ENCODE measurements at regions not wholly inside any gene's neighbourhood (a gene's known extent, or its start where the extent isn't known, plus 50 kb on each side); places are given as distances from the start of the nearest gene placed in this dataset.

GRCh38 chr5:68961762-68962161, 132.1 kb upstream of the SLC30A5 start:
- DNase-seq (ENCODE audit: low spot score): no peak
- peaks cover 5% of the 10 kb centered on the region for H3K4me1 ChIP-seq (ENCODE audit: insufficient read depth, low read length, poor library complexity, severe bottlenecking)
- intact Hi-C loops (cut with micrococcal nuclease; ENCODE audit: unreplicated experiment): loop anchor here (2.0 kb wide), 1 partner anchor 675 kb away; no protein-coding TSS in a partner anchor
- CTCF ChIA-PET: no interaction called here
- no peaks in the 10 kb centered on the region for H3K9me3 ChIP-seq (ENCODE audit: low read depth, low read length, poor library complexity, severe bottlenecking)
- H3K27me3 ChIP-seq (replicated peaks; ENCODE audit: insufficient read depth, low read depth, low read length, poor library complexity): no peaks in the 10 kb centered on the region
- TF ChIP-seq EZH2 (IDR thresholded peaks at IDR 0.05; ENCODE audit: borderline replicate concordance, low read depth, low read length, poor library complexity, severe bottlenecking) (no peak), CTCF (conservative IDR thresholded peaks at IDR 0.05; ENCODE audit: low read depth, low read length) (no peak)
- no peak overlapping the region for H3K4me3 ChIP-seq (ENCODE audit: low read depth, low read length, poor library complexity, severe bottlenecking)
- POLR2A ChIA-PET (ENCODE audit: low non-redundant PET): no interaction called here
- no TSS peak for BruUV-seq (replicated peaks)
- no peak overlapping the region for H3K27ac ChIP-seq (ENCODE audit: low read depth, low read length, poor library complexity, severe bottlenecking)
- H3K36me3 ChIP-seq (ENCODE audit: insufficient read depth, low read length, poor library complexity, severe bottlenecking): no peaks in the 10 kb centered on the region

- DNase-seq (ENCODE audit: low spot score): peak; percentile 71
- Histone ChIP-seq H3K4me3 (ENCODE audit: low read depth, low read length, poor library complexity, severe bottlenecking) (no peak overlapping the region), H3K27ac (ENCODE audit: low read depth, low read length, poor library complexity, severe bottlenecking) (peak overlapping the region; percentile 27), H3K36me3 (ENCODE audit: insufficient read depth, low read length, poor library complexity, severe bottlenecking) (no peaks in the 10 kb centered on the region), H3K27me3 (replicated peaks; ENCODE audit: insufficient read depth, low read depth, low read length, poor library complexity) (no peaks in the 10 kb centered on the region), H3K4me1 (ENCODE audit: insufficient read depth, low read length, poor library complexity, severe bottlenecking) (peaks cover 5% of the 10 kb centered on the region), H3K9me3 (ENCODE audit: low read depth, low read length, poor library complexity, severe bottlenecking) (no peaks in the 10 kb centered on the region)
- intact Hi-C loops (cut with micrococcal nuclease; ENCODE audit: unreplicated experiment): loop anchor here (2.0 kb wide), 1 partner anchor 676 kb away; no protein-coding TSS in a partner anchor
- ChIA-PET CTCF (interaction anchor here (0.7 kb wide), 1 partner anchor 669 kb away, joined by 4 read pairs; no protein-coding TSS in a partner anchor), POLR2A (ENCODE audit: low non-redundant PET) (no interaction called here)
- TF ChIP-seq EZH2 (IDR thresholded peaks at IDR 0.05; ENCODE audit: borderline replicate concordance, low read depth, low read length, poor library complexity, severe bottlenecking) (no peak), CTCF (conservative IDR thresholded peaks at IDR 0.05; ENCODE audit: low read depth, low read length) (peak; percentile 91)
- no TSS peak for BruUV-seq (replicated peaks)
These were observed 130.9 kb upstream of the SLC30A5 start for GRCh38 chr5:68962757-68963484.

- intact Hi-C loops (cut with micrococcal nuclease; ENCODE audit: unreplicated experiment): no loop called here
- Histone ChIP-seq H3K36me3 (ENCODE audit: insufficient read depth, low read length, poor library complexity, severe bottlenecking) (no peaks in the 10 kb centered on the region), H3K4me1 (ENCODE audit: insufficient read depth, low read length, poor library complexity, severe bottlenecking) (peaks cover 5% of the 10 kb centered on the region), H3K27me3 (replicated peaks; ENCODE audit: insufficient read depth, low read depth, low read length, poor library complexity) (no peaks in the 10 kb centered on the region), H3K9me3 (ENCODE audit: low read depth, low read length, poor library complexity, severe bottlenecking) (no peaks in the 10 kb centered on the region), H3K27ac (ENCODE audit: low read depth, low read length, poor library complexity, severe bottlenecking) (no peak overlapping the region), H3K4me3 (ENCODE audit: low read depth, low read length, poor library complexity, severe bottlenecking) (no peak overlapping the region)
- no peak for TF ChIP-seq EZH2 (IDR thresholded peaks at IDR 0.05; ENCODE audit: borderline replicate concordance, low read depth, low read length, poor library complexity, severe bottlenecking)
- no peak for TF ChIP-seq CTCF (conservative IDR thresholded peaks at IDR 0.05; ENCODE audit: low read depth, low read length)
- no peak for DNase-seq (ENCODE audit: low spot score)
- POLR2A ChIA-PET (ENCODE audit: low non-redundant PET): no interaction called here
- CTCF ChIA-PET: no interaction called here
- BruUV-seq (replicated peaks): no TSS peak
These were observed 129.1 kb upstream of the SLC30A5 start for GRCh38 chr5:68964679-68965078.

All from A673 (cell line).